ENCODE measurements at regions not wholly inside any gene's neighbourhood (a gene's known extent, or its start where the extent isn't known, plus 50 kb on each side); places are given as distances from the start of the nearest gene placed in this dataset.
"Not testable (repeated sequence)": the region's sequence is repeated elsewhere in the genome, so short reads cannot be mapped to it uniquely, and the experiment has no call there.

DNA sequence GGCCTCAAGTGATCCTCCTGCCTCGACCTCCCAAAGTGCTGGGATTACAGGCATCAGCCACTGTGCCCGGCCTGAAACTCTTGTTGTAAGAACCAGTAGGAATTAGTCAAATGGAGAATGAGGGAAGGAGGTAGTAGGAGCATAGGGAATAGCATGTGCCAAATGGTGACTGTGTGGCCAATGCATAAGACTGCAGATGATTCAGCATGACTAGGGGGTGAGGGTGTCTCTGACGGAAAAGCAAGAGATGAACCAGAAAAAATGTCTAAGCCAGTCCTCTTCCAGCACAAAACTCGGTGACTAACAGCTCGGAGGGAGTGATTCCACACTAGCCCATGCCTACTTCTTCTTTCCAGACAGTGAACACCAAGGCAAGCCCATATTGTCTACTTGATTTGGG, 58.2 kb upstream of the DUSP21 start:
- DNase-seq (ENCODE audit: low spot score) = no peak

DNA sequence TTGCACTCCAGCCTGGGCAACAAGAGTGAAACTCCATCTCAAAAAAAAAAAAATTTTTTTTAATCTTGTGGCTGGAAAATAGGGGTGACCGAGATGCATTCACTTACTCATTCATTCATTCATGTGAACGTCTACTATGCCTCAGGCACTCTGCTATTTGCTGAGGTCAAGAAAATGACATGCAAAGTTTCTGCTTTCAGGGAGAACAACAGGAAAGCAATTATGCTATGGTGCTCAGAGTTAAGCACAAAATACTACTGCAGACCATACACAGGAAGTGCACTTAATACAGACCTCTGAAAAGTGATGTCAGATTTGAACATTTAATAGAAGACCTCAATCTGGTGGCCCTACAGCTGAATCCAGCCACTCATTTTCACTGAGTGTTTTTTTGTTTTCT, 59.6 kb upstream of the DUSP21 start:
- no peak for DNase-seq (ENCODE audit: low spot score)

DNA sequence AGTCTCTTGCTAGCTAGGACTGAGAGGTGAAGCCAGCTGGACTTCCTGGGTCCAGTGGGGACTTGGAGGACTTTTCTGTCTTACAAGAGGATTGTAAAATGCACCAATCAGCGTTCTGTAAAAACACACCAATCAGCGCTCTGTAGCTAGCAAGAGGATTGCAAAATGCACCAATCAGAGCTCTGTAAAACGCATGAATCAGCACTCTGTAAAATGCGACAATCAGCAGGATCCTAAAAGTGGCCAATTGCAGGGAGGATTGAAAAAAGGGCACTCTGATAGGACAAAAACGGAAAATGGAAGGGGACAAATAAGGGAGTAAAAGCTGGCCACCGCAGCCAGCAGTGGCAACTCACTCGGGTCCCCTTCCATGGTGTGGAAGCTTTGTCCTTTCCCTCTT, 65.6 kb upstream of the DUSP21 start:
- no peak for DNase-seq (ENCODE audit: low spot score)

DNA sequence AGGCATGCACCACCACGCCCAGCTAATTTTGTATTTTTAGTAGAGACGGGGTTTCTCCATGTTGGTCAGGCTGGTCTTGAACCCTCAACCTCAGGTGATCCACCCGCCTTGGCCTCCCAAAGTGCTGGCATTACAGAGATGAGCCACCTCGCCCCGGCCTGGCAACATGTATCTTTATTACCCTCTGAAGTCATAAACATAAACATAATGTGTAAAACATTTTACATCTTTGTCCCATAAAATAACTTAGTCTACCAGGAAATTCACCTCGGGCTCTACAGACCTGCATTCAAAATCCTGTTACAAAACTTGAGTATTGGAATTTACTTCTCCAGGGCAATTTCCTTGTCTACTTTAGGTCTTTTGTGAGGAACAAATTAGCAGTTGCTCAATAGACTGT, 68.1 kb upstream of the DUSP21 start:
- no peak for DNase-seq (ENCODE audit: low spot score)

DNA sequence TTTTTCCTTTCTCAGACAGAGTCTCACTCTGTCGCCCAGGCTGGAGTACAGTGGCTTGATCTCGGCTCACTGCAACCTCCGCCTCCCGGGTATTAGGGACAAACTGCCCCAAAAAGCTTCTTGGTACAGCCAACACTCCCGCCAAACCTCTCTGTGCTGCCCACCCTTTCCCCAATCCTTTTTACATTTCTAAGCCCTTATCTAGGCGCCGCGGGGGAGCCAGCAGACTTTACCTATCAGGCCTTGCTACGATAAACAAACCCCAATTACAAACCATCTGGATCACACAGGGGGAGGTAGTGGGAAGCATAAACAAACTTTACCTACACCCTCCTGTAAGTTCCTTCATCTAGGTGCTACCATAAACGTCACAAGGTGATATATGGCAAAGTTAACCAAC, 69.8 kb upstream of the DUSP21 start:
- not testable (repeated sequence) for DNase-seq (ENCODE audit: low spot score)

DNA sequence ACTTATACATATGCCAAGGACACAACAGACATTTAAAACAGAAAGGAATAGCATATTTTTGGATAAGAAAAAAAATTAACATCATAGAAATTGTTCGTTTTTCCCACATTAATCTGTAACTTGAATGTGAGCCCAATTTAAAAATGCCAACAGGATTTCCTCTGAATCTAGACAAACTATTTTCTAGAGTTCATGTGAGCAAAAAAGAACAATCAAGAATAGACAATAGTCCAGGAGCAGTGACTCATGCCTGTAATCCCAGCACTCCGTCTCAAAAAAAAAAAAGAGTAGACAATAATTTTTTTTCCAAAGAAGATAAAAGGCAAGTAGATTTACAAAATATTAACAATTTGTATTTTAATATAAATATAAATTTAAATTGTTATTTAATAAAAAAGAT, 73.7 kb upstream of the DUSP21 start:
- DNase-seq (ENCODE audit: low spot score) = no peak

DNA sequence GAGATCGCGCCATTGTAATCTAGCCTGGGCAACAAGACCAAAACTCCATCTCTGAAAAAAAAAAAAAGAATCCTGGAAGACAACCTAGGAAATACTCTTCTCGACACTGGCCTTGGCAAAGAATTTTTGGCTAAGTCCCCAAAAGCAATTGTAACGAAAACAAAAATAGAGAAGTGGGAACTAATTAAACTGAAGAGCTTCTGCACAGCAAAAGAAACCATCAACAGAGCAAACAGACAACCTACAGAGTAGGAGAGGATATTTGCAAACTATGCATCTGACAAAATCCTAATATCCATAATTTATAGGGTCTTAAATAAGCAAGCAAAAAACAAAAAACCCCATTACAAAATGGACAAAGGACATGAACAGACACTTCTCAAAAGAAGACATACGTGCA, 76.5 kb upstream of the DUSP21 start:
- DNase-seq (ENCODE audit: low spot score) = no peak

DNA sequence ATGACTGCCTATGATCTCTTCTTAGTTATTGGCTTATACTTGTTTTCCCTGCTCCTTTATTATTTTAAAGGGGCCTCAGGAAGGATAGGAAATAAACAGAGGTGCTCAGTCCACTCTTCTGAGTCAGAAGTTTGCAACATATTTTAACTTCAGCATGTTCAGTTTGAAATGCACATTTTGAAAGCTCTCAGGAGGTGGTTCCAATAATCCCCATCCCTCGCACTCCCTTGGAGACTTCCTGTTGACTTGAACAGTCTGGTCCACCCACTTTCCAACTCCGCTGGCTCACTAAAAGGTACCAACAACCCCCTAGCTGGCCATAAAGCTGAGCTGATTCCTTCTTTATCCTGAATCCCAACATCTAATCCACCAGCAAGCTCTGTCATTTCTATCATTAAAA, 78.3 kb upstream of the DUSP21 start:
- DNase-seq (ENCODE audit: low spot score) = no peak

DNA sequence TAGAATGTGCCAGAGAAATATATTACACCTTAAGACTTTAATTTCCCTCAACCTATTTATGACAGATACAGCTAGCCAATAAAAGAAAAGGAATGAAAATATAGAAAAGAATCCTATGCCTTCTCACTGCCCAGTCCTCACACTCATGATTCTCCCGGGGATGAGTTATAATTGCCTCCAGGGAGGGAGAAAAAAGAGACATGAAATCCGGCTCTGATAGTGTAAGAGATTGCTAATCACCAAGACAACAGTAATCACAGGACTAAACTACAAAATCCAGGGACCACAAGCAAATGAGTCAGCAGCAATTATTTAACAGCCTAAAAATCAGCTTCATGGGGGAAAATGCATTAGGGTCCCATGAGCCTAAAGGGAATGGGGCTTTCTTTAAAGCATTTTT, 95.9 kb upstream of the DUSP21 start:
- no peak for DNase-seq (ENCODE audit: low spot score)

DNA sequence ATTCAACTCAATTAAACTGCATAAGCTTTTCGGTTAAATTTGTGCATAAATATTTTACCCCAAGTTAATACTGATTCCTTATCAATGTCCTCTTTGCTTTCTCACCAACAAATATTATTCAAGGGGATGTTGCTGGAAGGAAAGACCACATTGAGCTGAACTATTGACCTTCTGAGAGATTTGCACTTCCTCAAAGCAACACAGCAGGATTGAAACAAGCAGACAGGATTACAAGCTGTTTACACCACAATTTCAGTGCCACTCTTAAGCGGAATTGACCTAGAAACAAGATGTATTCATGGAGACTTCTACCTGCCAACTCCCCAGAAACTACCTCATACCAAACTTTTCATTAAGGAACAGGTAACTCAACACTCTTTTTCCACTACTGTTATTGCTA, 96.5 kb upstream of the DUSP21 start:
- DNase-seq (ENCODE audit: low spot score) = no peak

DNA sequence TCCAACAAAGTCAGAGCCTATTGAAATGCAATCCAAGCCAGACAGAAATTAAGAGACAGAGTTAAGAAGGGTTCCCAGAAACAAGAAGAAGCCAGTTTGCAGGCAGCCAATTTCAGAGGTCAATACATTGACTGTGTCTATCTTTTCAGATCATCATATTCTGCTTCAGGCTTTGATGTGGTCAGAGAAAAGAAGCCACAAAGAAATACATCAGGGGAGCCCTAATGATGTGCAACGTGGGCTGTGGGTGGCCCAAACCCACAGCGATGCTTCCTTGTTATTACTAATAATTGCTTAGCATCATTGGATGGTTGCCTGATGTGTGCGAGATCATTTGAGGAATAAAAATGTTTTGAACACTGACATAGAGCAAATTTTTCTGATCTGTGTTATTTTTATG, 99.0 kb upstream of the DUSP21 start:
- peak; percentile 0 for DNase-seq (ENCODE audit: low spot score)

DNA sequence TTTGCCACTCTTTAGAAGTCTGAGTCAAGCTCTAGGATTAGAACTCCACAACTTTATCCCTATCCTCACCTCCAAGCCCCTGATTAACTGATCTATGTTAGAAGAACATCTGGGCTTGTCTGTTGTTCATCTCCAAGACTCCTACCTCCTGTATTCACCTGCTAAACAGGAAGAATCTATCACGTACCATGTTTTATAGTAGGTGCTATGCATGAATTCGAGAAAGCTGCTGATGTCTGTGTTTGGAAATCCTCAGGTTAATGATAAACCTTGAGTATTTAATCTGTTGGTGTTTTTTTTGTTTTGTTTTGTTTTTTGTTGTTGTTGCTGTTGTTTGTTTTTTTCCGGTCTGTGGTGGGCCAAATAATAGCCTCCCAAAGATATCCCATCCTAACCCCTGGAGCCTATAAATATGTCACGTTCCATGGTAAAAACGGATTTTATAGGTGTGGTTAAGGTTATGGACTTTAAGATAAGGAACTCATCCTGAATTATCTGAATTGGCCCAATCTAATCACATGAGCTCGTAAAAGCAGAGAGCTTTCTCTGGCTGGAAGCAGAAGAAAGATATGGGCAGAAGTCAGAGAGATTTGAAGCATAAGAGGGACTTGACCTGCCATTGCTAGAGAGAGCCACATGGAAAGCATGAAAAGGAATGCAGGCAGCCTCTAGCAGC, 101.2 kb upstream of the DUSP21 start:
- no peak for DNase-seq (ENCODE audit: low spot score)

DNA sequence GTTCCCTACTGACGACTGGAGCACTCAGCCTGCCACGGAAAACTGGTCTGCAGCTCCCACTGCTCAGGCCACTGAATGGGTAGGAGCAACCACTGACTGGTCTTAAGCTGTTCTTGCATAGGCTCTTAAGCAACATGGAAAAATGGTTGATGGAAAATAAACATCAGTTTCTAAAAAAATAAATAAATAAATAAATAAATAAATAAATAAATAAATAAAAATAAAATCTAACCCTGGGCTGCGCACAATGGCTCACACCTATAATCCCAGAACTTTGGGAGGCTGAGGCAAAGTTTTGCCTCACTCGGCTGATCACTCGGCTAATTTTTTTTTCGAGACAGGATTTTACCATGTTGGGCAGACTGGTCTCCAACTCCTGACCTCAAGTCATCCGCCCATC, 102.0 kb upstream of the DUSP21 start:
- DNase-seq (ENCODE audit: low spot score) = not testable (repeated sequence)

DNA sequence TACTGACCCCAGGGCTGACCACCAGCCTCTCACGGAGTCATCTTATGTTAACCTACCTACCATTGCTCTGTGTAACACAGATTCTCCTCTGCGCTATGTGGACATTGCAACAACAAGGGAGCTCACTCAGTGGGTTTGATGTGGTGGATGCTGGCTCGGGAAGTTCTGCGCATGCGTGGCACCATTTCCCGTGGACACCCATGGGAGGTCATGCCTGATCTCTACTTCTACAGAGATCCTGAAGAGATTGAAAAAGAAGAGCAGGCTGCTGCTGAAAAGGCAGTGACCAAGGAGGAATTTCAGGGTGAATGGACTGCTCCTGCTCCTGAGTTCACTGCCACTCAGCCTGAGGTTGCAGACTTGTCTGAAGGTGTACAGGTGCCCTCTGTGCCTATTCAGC, 102.4 kb upstream of the DUSP21 start:
- DNase-seq (ENCODE audit: low spot score) = not testable (repeated sequence)

DNA sequence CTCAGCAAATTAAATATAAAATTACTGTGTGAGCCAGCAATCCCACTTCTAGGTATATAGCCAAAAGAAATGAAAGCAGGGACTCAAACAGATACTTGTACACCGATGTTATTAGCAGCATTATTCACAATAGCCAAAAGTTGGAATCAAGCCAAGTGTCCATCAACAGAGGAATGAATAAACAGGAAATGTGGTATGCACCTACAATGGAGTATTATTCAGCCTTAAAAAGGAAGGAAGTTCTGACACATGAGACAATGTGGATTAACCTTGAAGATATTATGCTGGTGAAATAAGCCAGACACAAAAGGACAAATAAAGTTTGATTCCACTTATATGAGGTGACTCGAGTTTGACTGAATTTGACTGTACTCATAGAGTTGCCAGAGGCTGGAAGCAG, 108.3 kb upstream of the DUSP21 start:
- DNase-seq (ENCODE audit: low spot score) = no peak

DNA sequence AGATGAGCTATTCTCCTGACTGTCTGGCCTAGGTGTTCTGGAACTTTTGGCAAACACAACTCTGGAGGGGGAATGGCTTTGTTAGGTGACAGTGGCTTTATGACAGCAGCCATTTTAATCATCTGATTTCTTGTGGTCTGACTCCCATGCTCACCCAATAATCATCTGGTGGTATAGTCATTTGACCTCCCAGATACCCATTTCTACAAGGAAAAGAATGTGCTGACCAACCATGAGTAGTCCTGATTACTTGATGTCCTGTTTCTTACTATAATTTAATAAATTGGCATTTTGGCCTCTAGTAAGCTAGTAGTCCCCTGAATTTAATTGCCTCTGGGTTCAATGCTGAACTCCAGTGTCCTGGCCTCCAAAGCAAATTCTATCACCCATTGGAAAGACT, 109.9 kb upstream of the DUSP21 start:
- DNase-seq (ENCODE audit: low spot score) = no peak

DNA sequence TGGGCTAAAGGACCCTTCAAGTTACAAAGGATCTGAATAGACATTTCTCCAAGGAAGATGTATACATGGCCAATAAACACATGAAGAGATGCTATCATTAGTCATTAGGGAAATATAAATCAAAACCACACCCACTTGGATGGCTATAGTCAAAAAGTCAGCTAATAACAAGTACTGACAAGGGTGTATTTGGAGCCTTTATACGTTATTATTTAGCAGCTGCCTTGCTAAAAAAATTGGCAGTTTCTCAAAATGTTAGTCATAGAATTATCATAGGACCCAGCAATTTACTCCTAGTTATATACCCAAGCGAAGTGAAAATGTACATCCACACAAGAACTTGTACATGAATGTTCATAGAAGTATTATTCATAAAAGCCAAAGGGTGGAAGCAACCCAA, 112.7 kb upstream of the DUSP21 start:
- no peak for DNase-seq (ENCODE audit: low spot score)

DNA sequence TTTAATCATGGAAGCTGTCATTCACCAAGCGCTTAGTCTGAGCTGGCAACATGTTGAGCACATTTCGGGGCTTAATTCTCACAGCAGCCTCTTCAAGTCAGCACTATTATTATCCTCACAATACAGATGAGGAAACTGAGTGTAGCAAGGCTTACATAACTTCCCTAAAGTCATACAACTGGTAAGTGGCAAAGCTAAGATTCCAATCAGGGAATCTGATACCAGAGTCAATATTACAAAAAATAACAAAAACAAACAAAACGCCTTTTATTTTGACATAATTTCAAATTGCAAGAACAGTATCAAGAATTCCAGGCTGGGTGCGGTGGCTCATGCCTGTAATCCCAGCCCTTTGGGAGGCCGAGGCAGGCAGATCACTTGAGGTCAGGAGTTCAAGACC, 120.4 kb upstream of the DUSP21 start:
- DNase-seq (ENCODE audit: low spot score) = no peak

DNA sequence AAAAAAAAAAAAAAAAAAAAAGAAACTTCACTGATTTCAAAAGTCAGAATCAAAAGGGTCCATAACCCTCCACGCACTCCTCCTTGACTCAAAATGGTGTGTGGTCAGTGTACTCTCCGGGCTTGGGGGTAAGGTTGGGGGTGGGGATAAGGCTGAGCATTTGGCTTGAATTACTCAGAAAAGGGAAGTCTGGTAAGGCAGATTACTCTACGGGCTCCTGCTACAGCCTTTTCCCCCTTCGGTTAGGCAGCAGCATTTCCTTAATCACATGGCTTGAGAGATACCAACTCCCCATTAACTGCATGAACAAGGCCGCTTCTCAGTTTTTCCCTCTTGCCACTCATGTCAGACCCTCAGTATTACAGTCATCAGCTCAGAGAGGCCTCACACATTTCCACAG, 135.4 kb upstream of the DUSP21 start:
- no peak for DNase-seq (ENCODE audit: low spot score)

DNA sequence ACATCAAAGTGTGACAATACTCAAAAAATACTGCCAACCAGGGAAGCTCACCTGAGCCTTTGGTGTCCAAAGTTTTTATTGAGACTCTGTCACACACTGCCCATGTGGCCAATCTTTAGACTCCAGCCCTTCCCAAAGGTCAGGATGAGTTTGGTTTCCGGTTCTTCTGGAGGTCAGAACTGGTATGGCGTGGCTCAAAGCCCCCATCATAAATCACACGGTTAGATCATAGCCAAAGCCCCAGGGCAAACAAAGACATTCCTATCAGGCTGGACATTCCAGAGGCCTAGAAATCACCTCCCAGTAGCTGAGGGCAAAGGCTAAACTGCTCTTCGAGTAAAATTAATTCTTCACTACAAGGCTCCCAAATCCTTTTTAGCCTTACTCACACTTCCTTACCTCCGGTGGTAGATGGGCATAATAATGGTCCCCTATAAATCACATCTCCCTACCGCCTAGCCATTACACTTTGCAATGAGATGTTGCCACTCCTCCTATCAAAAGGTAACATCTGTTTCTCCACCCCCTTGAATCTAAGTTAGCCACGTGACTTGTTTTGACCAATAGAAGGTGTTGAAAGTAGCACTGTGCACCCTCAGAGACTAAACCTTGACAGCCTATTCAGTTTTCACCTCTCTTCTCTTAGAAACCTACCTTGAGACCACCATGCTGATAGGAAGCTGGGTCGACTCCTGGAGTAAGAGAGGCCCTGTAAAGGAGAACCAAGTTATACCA, 137.8 kb upstream of the DUSP21 start:
- no peak for DNase-seq (ENCODE audit: low spot score)

DNA sequence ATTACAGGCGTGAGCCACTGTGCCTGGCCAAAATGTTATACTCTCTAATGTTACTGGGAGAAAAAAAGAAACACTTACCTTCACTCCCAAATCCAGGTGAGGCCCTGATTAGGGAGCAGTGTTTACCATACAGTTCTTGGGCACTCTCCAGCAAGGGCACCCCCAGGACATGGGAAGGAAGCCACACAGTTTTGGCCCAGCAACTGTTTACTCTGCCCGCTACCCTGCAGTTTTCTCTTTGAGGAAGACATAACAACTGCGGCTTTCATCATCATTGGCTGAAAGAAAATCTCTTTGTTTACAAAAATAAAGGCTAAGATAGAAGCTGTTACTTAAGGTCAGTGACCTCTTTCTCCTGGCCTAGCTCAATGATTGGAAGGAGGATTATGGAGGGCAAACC, 145.5 kb upstream of the DUSP21 start:
- DNase-seq (ENCODE audit: low spot score) = no peak

DNA sequence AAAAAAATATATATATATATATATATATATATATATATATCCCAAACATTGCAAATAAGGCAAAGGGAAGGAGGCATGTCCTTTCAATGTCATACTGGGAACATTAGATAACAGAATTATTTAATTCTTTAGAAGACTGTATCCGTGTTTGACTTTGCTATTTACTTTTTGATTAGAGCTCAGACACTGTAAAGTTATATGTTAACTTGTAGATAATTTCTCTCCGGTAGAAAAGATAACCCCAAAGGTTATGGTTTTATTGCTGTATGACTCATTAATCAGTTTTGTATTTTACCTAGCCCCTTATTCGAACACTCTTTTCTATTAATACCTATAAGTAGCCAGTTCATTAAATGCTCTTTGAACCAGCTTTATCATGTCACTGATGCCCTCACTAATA, 150.6 kb upstream of the DUSP21 start:
- no peak for DNase-seq (ENCODE audit: low spot score)

DNA sequence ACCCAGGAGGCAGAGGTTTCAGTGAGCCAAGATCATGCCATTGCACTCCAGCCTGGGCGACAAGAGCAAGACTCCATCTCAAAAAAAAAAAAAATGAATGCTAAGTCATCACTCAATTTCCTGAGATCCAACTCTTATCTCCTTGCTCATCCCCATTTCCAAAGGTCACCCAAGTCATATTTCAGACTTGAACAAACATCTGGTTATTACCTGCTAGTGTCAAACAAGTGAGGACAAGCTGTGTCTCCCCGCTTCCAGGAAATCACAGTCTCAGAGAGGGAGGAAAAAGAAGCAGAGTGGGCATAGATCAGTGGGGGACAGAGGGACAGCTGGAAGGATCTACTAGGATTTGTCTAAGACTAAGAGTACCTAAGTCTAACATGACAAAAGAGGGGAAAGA, 147.5 kb upstream of the FUNDC1 start:
- no peak for DNase-seq (ENCODE audit: low spot score)

DNA sequence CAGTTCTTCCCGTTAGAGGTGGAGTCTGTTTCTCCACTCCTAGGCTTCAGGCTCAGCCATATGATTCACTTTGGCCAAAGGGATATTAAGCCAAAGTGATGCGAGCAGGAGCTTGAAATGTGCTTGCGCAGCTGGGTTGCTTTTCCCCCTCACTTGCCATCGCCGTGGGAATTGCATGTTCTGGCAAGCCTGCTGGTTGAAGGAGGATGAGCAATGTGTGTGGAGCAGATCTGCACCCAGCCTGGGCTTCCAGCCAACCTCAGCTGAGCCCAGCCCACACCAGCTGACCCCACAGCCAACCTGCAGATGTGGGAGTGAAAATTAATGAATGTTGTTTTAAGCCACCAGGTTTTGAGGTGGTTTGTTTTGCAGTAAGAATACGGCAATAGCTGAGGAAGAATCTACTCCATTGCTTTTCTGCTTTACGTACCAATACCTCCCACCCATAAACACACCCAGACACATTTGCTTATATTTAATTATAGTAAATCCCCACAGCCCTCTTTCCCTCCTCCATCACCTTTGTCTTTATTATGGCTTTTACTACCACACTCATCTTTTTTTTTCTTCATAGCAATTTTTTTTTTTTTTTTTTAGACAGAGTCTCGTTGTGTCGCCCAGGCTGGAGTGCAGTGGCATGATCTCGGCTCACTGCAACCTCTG, 132.8 kb upstream of the FUNDC1 start:
- no peak for DNase-seq (ENCODE audit: low spot score)

All from CD4-positive, alpha-beta T cell treated with Interleukin-2 at 100 ng/mL for 4 hours (primary cell).